IMR-90 (cell line): ENCODE measurements at regions not wholly inside any gene's neighbourhood (a gene's known extent, or its start where the extent isn't known, plus 50 kb on each side); places are given as distances from the start of the nearest gene placed in this dataset.
A peak's percentile ranks its signal among the peaks of the same experiment; 100 is the strongest.

ENCODE experiments used
- ATAC-seq: fragments of 200-7000 bp; cut with Tn5 transposase; 2 replicates; pipeline ENCODE4 v1.9.1; 2020; ENCODE audit warnings: low read depth, mild to moderate bottlenecking, moderate library complexity
- BruUV-seq: library from RNA; stranded (reverse); fragments of 400-500 nt; replicated peaks from 2 replicates; lab custom pipeline; 2021; lab: Mats Ljungman, UMichigan
- CTCF ChIA-PET: fragments of 300-600 bp; formaldehyde crosslinking; extraction: SDS; loops from one replicate; lab custom pipeline; 2021; ENCODE audit warnings: antibody characterized with exemption; lab: Yijun Ruan, JAX
- POLR2A ChIA-PET: fragments of 300-600 bp; sonication (Branson Sonifier 250); formaldehyde crosslinking; loops from one replicate; lab custom pipeline; 2022; ENCODE audit warnings: antibody characterized with exemption; ENCODE audit not compliant: unreplicated experiment; lab: Charles Lee
- DNase-seq: peaks from one replicate; pipeline ENCODE4 v3.0.0; 2013
- H2AFZ ChIP-seq: replicated peaks from 2 replicates; pipeline ENCODE3; 2013; ENCODE audit warnings: low read length, mild to moderate bottlenecking; ENCODE audit not compliant: poor library complexity
- H2AK5ac ChIP-seq: 2 replicates; pipeline ENCODE4 v1.6.1; 2013; ENCODE audit warnings: low read depth, low read length, inconsistent platforms
- H2AK9ac ChIP-seq: replicated peaks from 2 replicates; pipeline ENCODE3; 2013; ENCODE audit warnings: mild to moderate bottlenecking, low read depth, low read length, moderate library complexity; ENCODE audit not compliant: poor library complexity
- H2BK120ac ChIP-seq: 2 replicates; pipeline ENCODE4 v1.6.1; 2013; ENCODE audit warnings: low read depth, low read length, inconsistent platforms
- H2BK15ac ChIP-seq: 3 replicates; pipeline ENCODE4 v1.6.1; 2013; ENCODE audit warnings: low read depth, low read length, inconsistent platforms
- H2BK20ac ChIP-seq: 2 replicates; pipeline ENCODE4 v1.6.1; 2013; ENCODE audit warnings: low read depth, mild to moderate bottlenecking, inconsistent platforms, low read length, moderate library complexity
- H2BK5ac ChIP-seq: 2 replicates; pipeline ENCODE4 v1.6.1; 2013; ENCODE audit warnings: mild to moderate bottlenecking, low read depth, low read length, inconsistent platforms; ENCODE audit not compliant: poor library complexity, severe bottlenecking
- H3K14ac ChIP-seq: replicated peaks from 2 replicates; pipeline ENCODE4 v1.6.1; 2013; ENCODE audit warnings: low read depth, low read length, inconsistent platforms
- H3K18ac ChIP-seq: 2 replicates; pipeline ENCODE4 v1.6.1; 2013; ENCODE audit warnings: low read depth, low read length, control low read depth
- H3K23ac ChIP-seq: 2 replicates; pipeline ENCODE4 v1.6.1; 2013; ENCODE audit warnings: low read depth, low read length, inconsistent platforms
- H3K27ac ChIP-seq: 2 replicates; pipeline ENCODE4 v1.5.1; 2013; ENCODE audit warnings: mild to moderate bottlenecking, control low read depth, low read length; ENCODE audit not compliant: insufficient read depth
- H3K27me3 ChIP-seq: 2 replicates; pipeline ENCODE4 v1.6.1; 2013; ENCODE audit warnings: low read length; ENCODE audit not compliant: control insufficient read depth, insufficient read depth
- H3K36me3 ChIP-seq: 2 replicates; pipeline ENCODE4 v1.6.1; 2013; ENCODE audit warnings: low read length, mixed read lengths; ENCODE audit not compliant: control insufficient read depth, insufficient read depth
- H3K4ac ChIP-seq: 2 replicates; pipeline ENCODE4 v1.6.1; 2013; ENCODE audit warnings: low read depth, low read length, inconsistent platforms
- H3K4me1 ChIP-seq: 2 replicates; pipeline ENCODE4 v1.6.1; 2013; ENCODE audit warnings: low read length, mixed read lengths; ENCODE audit not compliant: control insufficient read depth, insufficient read depth
- H3K4me2 ChIP-seq: 2 replicates; pipeline ENCODE4 v1.6.1; 2013; ENCODE audit warnings: low read depth, mild to moderate bottlenecking, control low read depth, low read length, moderate library complexity
- H3K4me3 ChIP-seq: 2 replicates; pipeline ENCODE4 v1.5.1; 2013; ENCODE audit warnings: low read depth, mild to moderate bottlenecking, control low read depth, low read length, moderate library complexity; ENCODE audit not compliant: insufficient read depth
- H3K56ac ChIP-seq: 2 replicates; pipeline ENCODE4 v1.6.1; 2013; ENCODE audit warnings: low read length, inconsistent platforms; ENCODE audit not compliant: insufficient read depth; ENCODE audit errors: extremely low read depth
- H3K79me1 ChIP-seq, 2 experiments: 2 replicates each; pipeline ENCODE4 v1.6.1; 2013; ENCODE audit warnings: low read length in 2 of 2, inconsistent platforms in 1 of 2, low read depth in 1 of 2
- H3K9ac ChIP-seq: 2 replicates; pipeline ENCODE4 v1.6.1; 2013; ENCODE audit warnings: low read depth, low read length, control low read depth
- H3K9me1 ChIP-seq: 2 replicates; pipeline ENCODE4 v1.6.1; 2013; ENCODE audit warnings: low read length, inconsistent platforms; ENCODE audit not compliant: insufficient read depth
- H3K9me3 ChIP-seq: 2 replicates; pipeline ENCODE4 v1.6.1; 2013; ENCODE audit warnings: low read length; ENCODE audit not compliant: control insufficient read depth, insufficient read depth
- H4K20me1 ChIP-seq: 2 replicates; pipeline ENCODE4 v1.6.1; 2013; ENCODE audit warnings: low read length, inconsistent platforms; ENCODE audit not compliant: insufficient read depth
- H4K5ac ChIP-seq: 2 replicates; pipeline ENCODE4 v1.6.1; 2013; ENCODE audit warnings: mild to moderate bottlenecking, low read depth, low read length, control low read depth
- H4K8ac ChIP-seq, 2 experiments: 2 replicates each; pipeline ENCODE4 v1.6.1; 2013; ENCODE audit warnings: low read depth in 2 of 2, low read length in 2 of 2, control low read depth in 1 of 2, inconsistent platforms in 1 of 2
- H4K91ac ChIP-seq: 2 replicates; pipeline ENCODE4 v1.6.1; 2013; ENCODE audit warnings: low read depth, low read length, inconsistent platforms; ENCODE audit not compliant: insufficient read depth
- CEBPB ChIP-seq: IDR thresholded peaks from 2 replicates; pipeline ENCODE4 v1.6.1; 2012; ENCODE audit warnings: low read depth, low read length, improper control_type of control experiment
- MAZ ChIP-seq: IDR thresholded peaks from 2 replicates; pipeline ENCODE4 v1.6.1; 2012; ENCODE audit warnings: low read depth, mild to moderate bottlenecking, low read length, improper control_type of control experiment, moderate library complexity, borderline replicate concordance
- NFE2L2 ChIP-seq: fragments of 150-350 bp; IDR thresholded peaks from 2 replicates; pipeline ENCODE4 v1.6.1; 2016; ENCODE audit warnings: low read depth, mild to moderate bottlenecking, low read length
- RFX5 ChIP-seq: IDR thresholded peaks from 2 replicates; pipeline ENCODE4 v1.8.0; 2012; ENCODE audit warnings: low read depth, mild to moderate bottlenecking, low read length, moderate library complexity
- WGBS, 2 experiments: methylation state at CpG; one replicate each; pipeline versions ENCODE4 v1.1.5 to v1.1.7; 2013; ENCODE audit warnings: missing lambda C conversion rate in 2 of 2; ENCODE audit not compliant: insufficient read length in 1 of 2; ENCODE audit errors: extremely low coverage in 2 of 2; 5-methylcytosine and 5-hydroxymethylcytosine counted together
- dilution Hi-C: fragments of 300-500 bp; cut with HindIII; formaldehyde crosslinking; loops from one replicate; pipeline ENCODE4 v1.14.3; 2018; ENCODE audit warnings: low sequenced_read_pairs; ENCODE audit not compliant: unreplicated experiment
- in situ Hi-C: fragments of 300-500 bp; cut with MboI; formaldehyde crosslinking; loops from 3 replicates; pipeline ENCODE4 v1.14.3; 2019; ENCODE audit warnings: low sequenced_read_pairs, inconsistent platforms, mixed read lengths
- intact Hi-C: fragments of 100-400 bp; cut with micrococcal nuclease; formaldehyde crosslinking; loops from 2 replicates; pipeline ENCODE4 v1.10.0; 2022

DNA sequence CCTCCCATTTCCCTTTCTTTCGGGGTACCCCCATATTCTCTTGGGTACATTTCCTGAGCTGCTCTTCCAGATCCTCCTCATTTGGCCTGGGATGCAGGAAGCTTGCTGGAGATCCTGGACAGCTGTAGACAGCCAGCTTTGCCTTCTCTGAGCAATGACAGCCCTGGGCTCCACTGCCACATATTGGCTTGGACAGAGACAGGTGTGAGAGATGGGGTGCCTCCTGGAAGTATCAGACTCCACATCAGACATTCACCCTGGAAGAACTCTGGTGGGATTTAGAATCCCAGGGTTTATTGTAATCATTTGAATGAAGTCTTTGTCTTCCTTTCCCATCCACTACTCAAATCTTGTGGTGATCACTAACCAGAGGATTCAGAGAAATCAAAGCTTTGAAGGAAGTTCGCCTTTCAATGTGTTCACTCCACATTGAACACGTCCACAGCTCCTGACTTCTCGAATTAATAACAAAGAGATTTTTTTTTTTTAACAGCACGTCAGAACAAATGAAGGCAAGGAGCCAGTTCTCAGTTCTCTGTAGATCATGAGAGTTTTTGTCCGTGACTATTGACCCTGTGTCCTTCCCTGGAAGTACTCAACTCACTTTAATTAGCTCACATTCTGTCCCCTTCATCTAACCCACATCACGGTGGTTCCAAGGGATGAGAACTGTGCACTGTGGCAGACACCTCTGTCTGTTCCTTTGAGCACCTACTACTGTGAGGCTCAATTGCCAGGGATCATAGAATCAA lies 377.6 kb upstream of the TRIB2 start:
- no TSS peak for BruUV-seq
- Histone ChIP-seq H4K8ac (peak overlapping the region; percentile 30 to 41; a peak in 1 of 4 replicates), H2AK9ac (peak overlapping the region; percentile 57), H3K27me3 (no peaks in the 10 kb centered on the region), H3K23ac (no peak overlapping the region), H4K20me1 (no peaks in the 10 kb centered on the region), H2BK20ac (peak overlapping the region; percentile 64), H3K4me1 (peaks cover 4% of the 10 kb centered on the region), H3K14ac (peak overlapping the region; percentile 66; the same call in 1 of the 2 replicates), H3K79me1 (no peaks in the 10 kb centered on the region), H2BK120ac (peak overlapping the region; percentile 41; the same call in 1 of the 2 replicates), H3K4ac (peak overlapping the region; percentile 1; the same call in 1 of the 2 replicates), H3K4me2 (no peak overlapping the region), H3K4me3 (no peak overlapping the region), H4K91ac (peak overlapping the region; percentile 53; the same call in 1 of the 2 replicates), H3K27ac (no peak overlapping the region), H3K9ac (no peak overlapping the region), H2AFZ (no peak overlapping the region), H2AK5ac (peak overlapping the region; percentile 74), H3K9me1 (no peaks in the 10 kb centered on the region), H2BK5ac (no peak overlapping the region), H3K9me3 (no peaks in the 10 kb centered on the region), H3K18ac (peak overlapping the region; percentile 57), H2BK15ac (peak overlapping the region; percentile 71; the same call in 2 of the 3 replicates), H3K56ac (no peak overlapping the region), H4K5ac (peak overlapping the region; percentile 38; the same call in 1 of the 2 replicates), H3K36me3 (no peaks in the 10 kb centered on the region)
- dilution Hi-C loops (no loop called here), in situ Hi-C loops (no loop called here), intact Hi-C loops (no loop called here)
- 93% methylated on average over 2 of the region's 7 CpGs; no CpG with 5 or more reads in 1 of the 2 experiments for WGBS, 2 experiments
- DNase-seq (no peak), ATAC-seq (no peak)
- CTCF ChIA-PET, result no interaction called here
- TF ChIP-seq NFE2L2, result no peak
- no peak for TF ChIP-seq CEBPB
- no peak for TF ChIP-seq RFX5
- TF ChIP-seq MAZ, result no peak
- POLR2A ChIA-PET, result no interaction called here
